GM23338 (cell line): ENCODE measurements at regions not wholly inside any gene's neighbourhood (a gene's known extent, or its start where the extent isn't known, plus 50 kb on each side); places are given as distances from the start of the nearest gene placed in this dataset.

Source experiments
- ATAC-seq: fragments of 200-7000 bp; cut with Tn5 transposase; 3 replicates; pipeline ENCODE4 v1.9.1; 2020
- DNase-seq: peaks from one replicate; pipeline ENCODE4 v3.0.0-alpha.2; 2015; ENCODE audit warnings: low spot score
- H2AFZ ChIP-seq: fragments of 200-600 bp; sonication (generic); 2 replicates; pipeline ENCODE4 v1.8.0; 2016; ENCODE audit warnings: antibody characterized with exemption, mild to moderate bottlenecking, moderate library complexity
- H3F3A ChIP-seq: fragments of 200-600 bp; sonication (generic); replicated peaks from 2 replicates; pipeline ENCODE4 v1.8.0; 2017; ENCODE audit warnings: antibody characterized with exemption, mixed run types, low read depth
- H3K27ac ChIP-seq: fragments of 200-600 bp; sonication (generic); 2 replicates; pipeline ENCODE4 v1.6.1; 2016; ENCODE audit warnings: low read depth
- H3K27me3 ChIP-seq: fragments of 200-600 bp; sonication (generic); 2 replicates; pipeline ENCODE4 v1.8.0; 2016; ENCODE audit warnings: mild to moderate bottlenecking, mixed run types, moderate library complexity; ENCODE audit not compliant: insufficient read depth
- H3K36me3 ChIP-seq: fragments of 200-600 bp; sonication (generic); 2 replicates; pipeline ENCODE4 v1.8.0; 2016; ENCODE audit warnings: mild to moderate bottlenecking; ENCODE audit not compliant: insufficient read depth
- H3K4me1 ChIP-seq: fragments of 200-600 bp; sonication (generic); 2 replicates; pipeline ENCODE4 v1.8.0; 2016; ENCODE audit warnings: mild to moderate bottlenecking, moderate library complexity; ENCODE audit not compliant: insufficient read depth
- H3K4me2 ChIP-seq: fragments of 200-600 bp; sonication (generic); 2 replicates; pipeline ENCODE4 v1.7.1; 2017; ENCODE audit warnings: mixed run types
- H3K4me3 ChIP-seq: fragments of 200-600 bp; sonication (generic); 2 replicates; pipeline ENCODE4 v1.6.1; 2016; ENCODE audit warnings: mixed run types
- H3K79me2 ChIP-seq: fragments of 200-600 bp; sonication (generic); replicated peaks from 2 replicates; pipeline ENCODE4 v1.8.0; 2017; ENCODE audit warnings: mild to moderate bottlenecking; ENCODE audit not compliant: insufficient read depth
- H3K9me2 ChIP-seq: fragments of 200-600 bp; sonication (generic); 2 replicates; pipeline ENCODE4 v1.8.0; 2017; ENCODE audit not compliant: insufficient read depth
- H4K20me1 ChIP-seq: fragments of 200-600 bp; sonication (generic); replicated peaks from 2 replicates; pipeline ENCODE4 v1.8.0; 2017; ENCODE audit warnings: mild to moderate bottlenecking; ENCODE audit not compliant: insufficient read depth
- H3K27ac Mint-ChIP-seq: 2 replicates; pipeline ENCODE4 v1.8.0; 2020; ENCODE audit warnings: inconsistent platforms, mild to moderate bottlenecking, moderate library complexity, mixed read lengths
- H3K27me3 Mint-ChIP-seq: 3 replicates; pipeline ENCODE4 v1.8.0; 2022; ENCODE audit warnings: low read depth, mild to moderate bottlenecking, moderate library complexity, mixed read lengths, inconsistent platforms; ENCODE audit not compliant: insufficient read depth, poor library complexity
- H3K36me3 Mint-ChIP-seq: 3 replicates; pipeline ENCODE4 v1.8.0; 2021; ENCODE audit warnings: low read depth, mild to moderate bottlenecking, inconsistent platforms, moderate library complexity, mixed read lengths
- H3K4me1 Mint-ChIP-seq: 3 replicates; pipeline ENCODE4 v1.8.0; 2020; ENCODE audit warnings: mild to moderate bottlenecking, inconsistent platforms, mixed read lengths
- H3K4me3 Mint-ChIP-seq: 3 replicates; pipeline ENCODE4 v1.8.0; 2021; ENCODE audit warnings: moderate library complexity, mild to moderate bottlenecking, inconsistent platforms, mixed read lengths
- H3K9me3 Mint-ChIP-seq: 3 replicates; pipeline ENCODE4 v1.8.0; 2020; ENCODE audit warnings: moderate library complexity, mild to moderate bottlenecking, inconsistent platforms, mixed read lengths
- EZH2phosphoT487 ChIP-seq: fragments of 200-600 bp; sonication (generic); IDR thresholded peaks from one replicate; pipeline ENCODE4 v1.8.1; 2018; ENCODE audit warnings: antibody characterized with exemption; ENCODE audit not compliant: unreplicated experiment
- NANOG ChIP-seq: IDR thresholded peaks from 2 replicates; pipeline ENCODE4 v1.6.1; 2016; ENCODE audit warnings: antibody characterized with exemption, borderline replicate concordance
- POLR2AphosphoS5 ChIP-seq: IDR thresholded peaks from 2 replicates; pipeline ENCODE4 v1.6.1; 2016; ENCODE audit warnings: antibody characterized with exemption, low read depth
- ZNF114 ChIP-seq: fragments of 250-450 bp; sonication (Bioruptor Pico); IDR thresholded peaks from 2 replicates; pipeline ENCODE4 v1.5.0; 2020; ENCODE audit warnings: mild to moderate bottlenecking, moderate library complexity
- ZNF331 ChIP-seq: fragments of 250-450 bp; sonication (Bioruptor Pico); IDR thresholded peaks from 2 replicates; pipeline ENCODE4 v1.5.0; 2020; ENCODE audit warnings: low read depth, mild to moderate bottlenecking, moderate library complexity
- TF ChIP-seq, protein P1 (sequence below): fragments of 250-450 bp; sonication (Bioruptor Pico); IDR thresholded peaks from 2 replicates; pipeline ENCODE4 v1.5.0; 2020; ENCODE audit warnings: mild to moderate bottlenecking, moderate library complexity
- TF ChIP-seq, protein P2 (sequence below): IDR thresholded peaks from one replicate; pipeline ENCODE4 v1.6.1; 2018; ENCODE audit warnings: antibody characterized with exemption; ENCODE audit not compliant: unreplicated experiment
- TF ChIP-seq, protein P3 (sequence below): IDR thresholded peaks from 2 replicates; pipeline ENCODE4 v1.6.1; 2016; ENCODE audit warnings: antibody characterized with exemption

DNA sequence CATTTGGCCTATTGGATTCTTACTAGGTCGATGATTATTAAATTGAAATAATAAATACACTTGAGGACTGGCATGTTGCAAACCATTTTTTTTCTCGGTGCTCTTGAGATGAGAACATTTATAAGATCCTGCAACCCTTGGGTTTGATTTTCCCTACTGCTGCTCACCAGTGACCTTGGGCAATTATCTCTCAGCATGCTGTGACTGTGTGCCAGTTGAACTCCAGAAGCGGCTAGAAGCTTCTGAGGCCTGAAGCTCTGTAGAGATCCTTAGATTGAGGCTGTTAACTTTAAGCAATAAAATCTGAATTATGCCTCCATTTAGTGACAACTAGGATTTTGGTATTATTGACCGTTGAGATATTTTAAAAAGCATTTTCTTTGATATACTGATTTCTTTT is 489.8 kb downstream of the MAT2B start:
- DNase-seq (no peak), ATAC-seq (no peak)
- H3K9me3 Mint-ChIP-seq = peaks cover 6% of the 10 kb centered on the region; the same call in 1 of the 3 replicates
- no peaks in the 10 kb centered on the region for H3K4me1 Mint-ChIP-seq
- H3K36me3 Mint-ChIP-seq = peaks cover 3% of the 10 kb centered on the region; the same call in 1 of the 3 replicates
- H3K27ac Mint-ChIP-seq = no peak overlapping the region
- Histone ChIP-seq H3K4me1 (no peaks in the 10 kb centered on the region), H3K79me2 (no peaks in the 10 kb centered on the region), H3K9me2 (no peaks in the 10 kb centered on the region), H3K4me2 (no peak overlapping the region), H2AFZ (no peak overlapping the region), H3K27ac (no peak overlapping the region), H3K4me3 (no peak overlapping the region), H3K27me3 (no peaks in the 10 kb centered on the region), H3K36me3 (no peaks in the 10 kb centered on the region), H3F3A (no peaks in the 10 kb centered on the region), H4K20me1 (no peaks in the 10 kb centered on the region)
- H3K27me3 Mint-ChIP-seq = no peaks in the 10 kb centered on the region
- no peak for TF ChIP-seq ZNF331 (CRISPR knock-in tag)
- no peak overlapping the region for H3K4me3 Mint-ChIP-seq

DNA sequence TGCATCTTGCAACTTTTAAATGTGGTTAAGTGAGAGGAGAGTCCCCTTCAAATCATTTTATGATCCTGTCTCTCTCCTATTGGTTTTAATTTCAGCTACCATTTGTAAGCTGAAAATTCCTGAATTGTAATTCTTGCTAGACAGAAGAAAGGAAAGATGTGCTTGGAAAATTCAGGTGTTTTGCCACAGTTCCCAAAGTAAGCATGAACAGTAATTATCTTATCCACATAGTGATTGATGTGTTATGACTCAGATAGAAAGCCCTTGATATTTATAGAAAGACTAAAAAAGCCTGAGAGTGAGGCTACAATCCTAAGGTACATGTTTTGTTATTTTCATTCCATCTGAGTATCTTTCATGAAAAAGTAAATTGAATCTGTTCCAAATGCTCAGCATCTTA is 492.5 kb downstream of the MAT2B start:
- DNase-seq = no peak
- Histone ChIP-seq H4K20me1 (no peaks in the 10 kb centered on the region), H3K27ac (no peak overlapping the region), H3K36me3 (no peaks in the 10 kb centered on the region), H2AFZ (no peak overlapping the region), H3K9me2 (no peaks in the 10 kb centered on the region), H3K4me3 (no peak overlapping the region), H3K27me3 (no peaks in the 10 kb centered on the region), H3K4me2 (no peak overlapping the region), H3K4me1 (no peaks in the 10 kb centered on the region; the same call in 1 of the 2 replicates), H3F3A (no peaks in the 10 kb centered on the region), H3K79me2 (no peaks in the 10 kb centered on the region)
- H3K36me3 Mint-ChIP-seq = peaks cover 3% of the 10 kb centered on the region; the same call in 1 of the 3 replicates
- H3K4me3 Mint-ChIP-seq = no peak overlapping the region
- TF ChIP-seq, protein P1, sequence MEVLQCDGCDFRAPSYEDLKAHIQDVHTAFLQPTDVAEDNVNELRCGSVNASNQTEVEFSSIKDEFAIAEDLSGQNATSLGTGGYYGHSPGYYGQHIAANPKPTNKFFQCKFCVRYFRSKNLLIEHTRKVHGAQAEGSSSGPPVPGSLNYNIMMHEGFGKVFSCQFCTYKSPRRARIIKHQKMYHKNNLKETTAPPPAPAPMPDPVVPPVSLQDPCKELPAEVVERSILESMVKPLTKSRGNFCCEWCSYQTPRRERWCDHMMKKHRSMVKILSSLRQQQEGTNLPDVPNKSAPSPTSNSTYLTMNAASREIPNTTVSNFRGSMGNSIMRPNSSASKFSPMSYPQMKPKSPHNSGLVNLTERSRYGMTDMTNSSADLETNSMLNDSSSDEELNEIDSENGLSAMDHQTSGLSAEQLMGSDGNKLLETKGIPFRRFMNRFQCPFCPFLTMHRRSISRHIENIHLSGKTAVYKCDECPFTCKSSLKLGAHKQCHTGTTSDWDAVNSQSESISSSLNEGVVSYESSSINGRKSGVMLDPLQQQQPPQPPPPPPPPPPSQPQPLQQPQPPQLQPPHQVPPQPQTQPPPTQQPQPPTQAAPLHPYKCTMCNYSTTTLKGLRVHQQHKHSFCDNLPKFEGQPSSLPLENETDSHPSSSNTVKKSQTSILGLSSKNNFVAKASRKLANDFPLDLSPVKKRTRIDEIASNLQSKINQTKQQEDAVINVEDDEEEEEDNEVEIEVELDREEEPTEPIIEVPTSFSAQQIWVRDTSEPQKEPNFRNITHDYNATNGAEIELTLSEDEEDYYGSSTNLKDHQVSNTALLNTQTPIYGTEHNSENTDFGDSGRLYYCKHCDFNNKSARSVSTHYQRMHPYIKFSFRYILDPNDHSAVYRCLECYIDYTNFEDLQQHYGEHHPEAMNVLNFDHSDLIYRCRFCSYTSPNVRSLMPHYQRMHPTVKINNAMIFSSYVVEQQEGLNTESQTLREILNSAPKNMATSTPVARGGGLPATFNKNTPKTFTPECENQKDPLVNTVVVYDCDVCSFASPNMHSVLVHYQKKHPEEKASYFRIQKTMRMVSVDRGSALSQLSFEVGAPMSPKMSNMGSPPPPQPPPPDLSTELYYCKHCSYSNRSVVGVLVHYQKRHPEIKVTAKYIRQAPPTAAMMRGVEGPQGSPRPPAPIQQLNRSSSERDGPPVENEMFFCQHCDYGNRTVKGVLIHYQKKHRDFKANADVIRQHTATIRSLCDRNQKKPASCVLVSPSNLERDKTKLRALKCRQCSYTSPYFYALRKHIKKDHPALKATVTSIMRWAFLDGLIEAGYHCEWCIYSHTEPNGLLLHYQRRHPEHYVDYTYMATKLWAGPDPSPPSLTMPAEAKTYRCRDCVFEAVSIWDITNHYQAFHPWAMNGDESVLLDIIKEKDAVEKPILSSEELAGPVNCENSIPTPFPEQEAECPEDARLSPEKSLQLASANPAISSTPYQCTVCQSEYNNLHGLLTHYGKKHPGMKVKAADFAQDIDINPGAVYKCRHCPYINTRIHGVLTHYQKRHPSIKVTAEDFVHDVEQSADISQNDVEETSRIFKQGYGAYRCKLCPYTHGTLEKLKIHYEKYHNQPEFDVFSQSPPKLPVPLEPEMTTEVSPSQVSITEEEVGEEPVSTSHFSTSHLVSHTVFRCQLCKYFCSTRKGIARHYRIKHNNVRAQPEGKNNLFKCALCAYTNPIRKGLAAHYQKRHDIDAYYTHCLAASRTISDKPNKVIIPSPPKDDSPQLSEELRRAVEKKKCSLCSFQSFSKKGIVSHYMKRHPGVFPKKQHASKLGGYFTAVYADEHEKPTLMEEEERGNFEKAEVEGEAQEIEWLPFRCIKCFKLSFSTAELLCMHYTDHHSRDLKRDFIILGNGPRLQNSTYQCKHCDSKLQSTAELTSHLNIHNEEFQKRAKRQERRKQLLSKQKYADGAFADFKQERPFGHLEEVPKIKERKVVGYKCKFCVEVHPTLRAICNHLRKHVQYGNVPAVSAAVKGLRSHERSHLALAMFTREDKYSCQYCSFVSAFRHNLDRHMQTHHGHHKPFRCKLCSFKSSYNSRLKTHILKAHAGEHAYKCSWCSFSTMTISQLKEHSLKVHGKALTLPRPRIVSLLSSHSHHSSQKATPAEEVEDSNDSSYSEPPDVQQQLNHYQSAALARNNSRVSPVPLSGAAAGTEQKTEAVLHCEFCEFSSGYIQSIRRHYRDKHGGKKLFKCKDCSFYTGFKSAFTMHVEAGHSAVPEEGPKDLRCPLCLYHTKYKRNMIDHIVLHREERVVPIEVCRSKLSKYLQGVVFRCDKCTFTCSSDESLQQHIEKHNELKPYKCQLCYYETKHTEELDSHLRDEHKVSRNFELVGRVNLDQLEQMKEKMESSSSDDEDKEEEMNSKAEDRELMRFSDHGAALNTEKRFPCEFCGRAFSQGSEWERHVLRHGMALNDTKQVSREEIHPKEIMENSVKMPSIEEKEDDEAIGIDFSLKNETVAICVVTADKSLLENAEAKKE = no peak
- no peak for TF ChIP-seq EZH2phosphoT487
- no peak for TF ChIP-seq POLR2AphosphoS5
- TF ChIP-seq NANOG = no peak
- no peak for TF ChIP-seq ZNF331 (CRISPR knock-in tag)
- TF ChIP-seq ZNF114 (CRISPR knock-in tag) = no peak
- TF ChIP-seq, protein P2, sequence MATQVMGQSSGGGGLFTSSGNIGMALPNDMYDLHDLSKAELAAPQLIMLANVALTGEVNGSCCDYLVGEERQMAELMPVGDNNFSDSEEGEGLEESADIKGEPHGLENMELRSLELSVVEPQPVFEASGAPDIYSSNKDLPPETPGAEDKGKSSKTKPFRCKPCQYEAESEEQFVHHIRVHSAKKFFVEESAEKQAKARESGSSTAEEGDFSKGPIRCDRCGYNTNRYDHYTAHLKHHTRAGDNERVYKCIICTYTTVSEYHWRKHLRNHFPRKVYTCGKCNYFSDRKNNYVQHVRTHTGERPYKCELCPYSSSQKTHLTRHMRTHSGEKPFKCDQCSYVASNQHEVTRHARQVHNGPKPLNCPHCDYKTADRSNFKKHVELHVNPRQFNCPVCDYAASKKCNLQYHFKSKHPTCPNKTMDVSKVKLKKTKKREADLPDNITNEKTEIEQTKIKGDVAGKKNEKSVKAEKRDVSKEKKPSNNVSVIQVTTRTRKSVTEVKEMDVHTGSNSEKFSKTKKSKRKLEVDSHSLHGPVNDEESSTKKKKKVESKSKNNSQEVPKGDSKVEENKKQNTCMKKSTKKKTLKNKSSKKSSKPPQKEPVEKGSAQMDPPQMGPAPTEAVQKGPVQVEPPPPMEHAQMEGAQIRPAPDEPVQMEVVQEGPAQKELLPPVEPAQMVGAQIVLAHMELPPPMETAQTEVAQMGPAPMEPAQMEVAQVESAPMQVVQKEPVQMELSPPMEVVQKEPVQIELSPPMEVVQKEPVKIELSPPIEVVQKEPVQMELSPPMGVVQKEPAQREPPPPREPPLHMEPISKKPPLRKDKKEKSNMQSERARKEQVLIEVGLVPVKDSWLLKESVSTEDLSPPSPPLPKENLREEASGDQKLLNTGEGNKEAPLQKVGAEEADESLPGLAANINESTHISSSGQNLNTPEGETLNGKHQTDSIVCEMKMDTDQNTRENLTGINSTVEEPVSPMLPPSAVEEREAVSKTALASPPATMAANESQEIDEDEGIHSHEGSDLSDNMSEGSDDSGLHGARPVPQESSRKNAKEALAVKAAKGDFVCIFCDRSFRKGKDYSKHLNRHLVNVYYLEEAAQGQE = no peak
- TF ChIP-seq, protein P3, sequence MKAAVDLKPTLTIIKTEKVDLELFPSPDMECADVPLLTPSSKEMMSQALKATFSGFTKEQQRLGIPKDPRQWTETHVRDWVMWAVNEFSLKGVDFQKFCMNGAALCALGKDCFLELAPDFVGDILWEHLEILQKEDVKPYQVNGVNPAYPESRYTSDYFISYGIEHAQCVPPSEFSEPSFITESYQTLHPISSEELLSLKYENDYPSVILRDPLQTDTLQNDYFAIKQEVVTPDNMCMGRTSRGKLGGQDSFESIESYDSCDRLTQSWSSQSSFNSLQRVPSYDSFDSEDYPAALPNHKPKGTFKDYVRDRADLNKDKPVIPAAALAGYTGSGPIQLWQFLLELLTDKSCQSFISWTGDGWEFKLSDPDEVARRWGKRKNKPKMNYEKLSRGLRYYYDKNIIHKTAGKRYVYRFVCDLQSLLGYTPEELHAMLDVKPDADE = no peak
- no peak overlapping the region for H3K27ac Mint-ChIP-seq
- peaks cover 6% of the 10 kb centered on the region; the same call in 1 of the 3 replicates for H3K9me3 Mint-ChIP-seq
- ATAC-seq = no peak
- H3K4me1 Mint-ChIP-seq = peaks cover 5% of the 10 kb centered on the region; the same call in 2 of the 3 replicates
- H3K27me3 Mint-ChIP-seq = no peaks in the 10 kb centered on the region
